HG02642 (cell line): ENCODE measurements at regions not wholly inside any gene's neighbourhood (a gene's known extent, or its start where the extent isn't known, plus 50 kb on each side); places are given as distances from the start of the nearest gene placed in this dataset.

ENCODE experiments used
- ATAC-seq: cut with Tn5 transposase; IDR thresholded peaks from one replicate; pipeline ENCODE4 v1.9.1; 2021; ENCODE audit warnings: mild to moderate bottlenecking; ENCODE audit not compliant: unreplicated experiment, poor library complexity

DNA sequence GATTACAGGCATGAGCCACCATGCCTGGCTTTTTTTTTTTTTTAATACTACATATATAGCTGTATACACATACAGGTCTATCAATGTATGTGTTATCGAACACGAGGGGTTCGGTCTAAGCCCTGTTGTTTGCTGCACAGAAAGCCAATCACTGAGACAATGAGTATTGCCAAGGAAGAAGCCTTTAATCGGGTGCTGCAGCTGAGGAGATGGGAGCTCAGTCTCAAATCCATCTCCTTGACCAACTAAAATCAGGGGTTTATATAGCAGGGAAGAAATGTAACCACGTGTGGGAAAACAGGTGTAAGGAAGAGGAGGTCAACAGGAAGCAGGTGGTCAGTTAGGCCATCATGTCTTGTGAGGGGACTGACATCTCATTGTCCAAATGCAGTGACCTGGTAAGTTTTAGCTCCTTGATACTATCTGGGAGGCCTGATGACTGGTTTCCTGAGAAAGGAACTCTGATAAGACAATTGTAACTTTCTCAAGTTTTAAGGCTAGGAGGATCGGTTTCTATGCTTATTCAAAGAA is 80.9 kb upstream of the MAP1LC3B2 start:
- ATAC-seq, result no peak

DNA sequence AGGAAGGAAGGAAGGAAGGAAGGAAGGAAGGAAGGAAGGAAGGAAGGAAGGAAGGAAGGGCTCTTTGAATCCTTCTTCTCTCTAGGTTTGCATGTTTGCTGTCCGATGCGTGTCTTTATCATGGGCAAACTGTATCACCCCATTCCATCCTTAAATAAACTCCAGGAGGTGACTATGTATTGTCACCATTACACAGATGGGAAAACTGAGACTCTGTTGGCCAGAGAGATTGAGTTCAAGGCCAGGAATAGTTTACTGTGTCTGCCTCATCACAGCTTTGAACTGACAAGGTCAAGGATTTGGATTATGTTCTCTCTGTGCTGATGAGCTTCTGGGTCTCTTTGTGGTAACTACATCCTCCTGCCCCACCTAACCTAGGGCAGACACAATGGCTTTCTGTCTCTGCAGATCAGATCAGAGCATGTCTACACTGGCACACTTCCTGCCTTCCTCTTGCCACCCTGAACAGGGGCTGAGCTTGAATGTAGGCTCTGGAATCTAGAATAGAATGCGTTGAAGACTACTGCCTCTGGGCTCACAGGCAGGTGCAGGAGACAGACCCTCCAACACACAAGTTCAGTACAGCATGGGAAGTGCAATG is 78.9 kb upstream of the MAP1LC3B2 start:
- no peak for ATAC-seq

DNA sequence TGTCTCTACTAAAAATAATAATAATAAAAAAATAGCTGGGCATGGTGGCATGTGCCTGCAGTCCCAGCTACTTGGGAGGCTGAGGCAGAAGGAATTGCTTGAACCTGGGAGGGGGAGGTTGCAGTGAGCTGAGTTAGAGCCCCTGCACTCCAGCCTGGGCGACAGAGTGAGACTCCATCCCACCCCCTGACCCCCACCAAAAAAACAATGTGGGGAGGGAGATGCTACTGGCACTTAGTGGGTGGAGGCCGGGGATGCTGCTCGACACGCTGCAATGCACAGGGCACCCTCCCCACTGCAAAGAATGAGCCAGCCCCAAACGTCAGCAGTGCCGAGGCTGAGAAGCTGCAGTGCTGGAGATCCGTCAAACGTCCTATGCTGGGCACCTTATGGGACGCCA is 77.5 kb upstream of the MAP1LC3B2 start:
- ATAC-seq, result no peak

DNA sequence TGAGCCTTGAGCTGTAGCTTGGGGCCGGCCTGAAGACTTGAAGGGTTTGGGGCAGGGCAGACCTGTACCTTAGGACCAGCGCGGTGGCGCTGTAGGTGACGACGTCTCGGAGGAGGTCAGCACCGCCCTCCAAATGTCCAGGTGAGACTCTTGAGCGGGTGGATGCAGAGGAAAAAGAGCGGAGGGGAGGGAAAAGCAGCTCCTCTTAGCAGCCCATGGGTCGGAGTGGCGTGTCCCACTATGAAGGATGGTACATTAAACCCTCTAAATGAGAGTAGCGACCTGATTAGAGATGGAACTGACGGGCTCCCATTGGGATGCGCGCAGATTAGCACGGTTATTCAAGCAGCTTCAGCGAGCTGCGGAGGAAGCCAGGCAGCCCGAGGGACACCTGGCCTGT is 77.0 kb upstream of the MAP1LC3B2 start:
- ATAC-seq, result no peak

DNA sequence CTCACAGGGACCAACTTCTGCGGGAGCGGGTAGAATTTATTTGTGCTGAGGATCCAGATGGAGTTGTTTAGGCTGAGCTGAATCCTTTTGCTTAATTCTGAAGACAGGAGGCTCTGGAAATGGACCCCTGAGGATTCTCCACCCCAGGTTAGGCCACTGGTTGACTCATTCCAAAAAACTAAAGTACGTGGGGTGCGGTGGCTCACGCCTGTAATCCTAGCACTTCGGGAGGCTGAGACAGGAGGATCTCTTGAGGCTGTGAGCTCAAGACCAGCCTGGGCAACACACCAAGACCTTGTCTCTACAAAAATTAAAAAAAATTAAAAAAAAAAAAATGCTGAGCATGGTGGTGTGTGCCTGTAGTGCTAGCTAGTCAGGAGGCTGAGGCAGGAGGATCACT is 76.3 kb upstream of the MAP1LC3B2 start:
- ATAC-seq, result no peak

DNA sequence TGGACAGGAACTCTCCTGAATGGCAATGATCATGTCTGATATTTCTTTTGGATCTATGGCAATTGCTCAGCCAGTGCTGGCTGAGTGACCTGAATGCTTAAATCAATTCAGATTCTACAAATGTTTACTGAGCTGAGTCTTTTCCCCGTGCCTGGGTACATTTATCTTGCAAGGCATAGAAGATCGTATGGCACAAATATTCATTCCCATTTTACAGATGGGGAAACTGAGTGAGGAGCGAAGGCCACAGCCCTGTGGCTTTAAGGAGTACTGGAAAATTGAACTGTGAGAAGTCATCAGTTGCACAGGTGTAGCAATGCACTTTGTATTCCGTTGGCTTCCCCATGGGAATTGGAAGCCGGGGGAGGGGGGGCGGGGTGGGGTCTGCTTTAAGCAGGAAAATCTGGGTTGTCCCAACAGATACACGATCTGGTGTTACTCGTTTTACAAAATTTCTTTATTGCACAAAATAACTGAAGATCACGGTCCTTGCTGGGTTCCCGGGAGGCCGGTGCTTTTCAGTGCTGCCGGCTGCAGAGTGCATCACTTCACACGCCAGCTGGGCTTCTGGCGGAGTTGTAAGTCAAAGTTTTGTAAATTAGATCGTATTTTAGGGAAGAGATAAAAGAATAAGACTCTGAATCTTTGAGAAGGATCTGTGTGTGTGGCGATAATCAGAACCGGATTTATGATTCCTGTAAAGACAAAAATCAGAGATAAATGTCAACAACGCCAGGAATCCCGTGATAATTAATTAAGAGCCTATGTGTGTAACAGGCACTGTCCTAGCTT is 75.0 kb upstream of the MAP1LC3B2 start:
- no peak for ATAC-seq

DNA sequence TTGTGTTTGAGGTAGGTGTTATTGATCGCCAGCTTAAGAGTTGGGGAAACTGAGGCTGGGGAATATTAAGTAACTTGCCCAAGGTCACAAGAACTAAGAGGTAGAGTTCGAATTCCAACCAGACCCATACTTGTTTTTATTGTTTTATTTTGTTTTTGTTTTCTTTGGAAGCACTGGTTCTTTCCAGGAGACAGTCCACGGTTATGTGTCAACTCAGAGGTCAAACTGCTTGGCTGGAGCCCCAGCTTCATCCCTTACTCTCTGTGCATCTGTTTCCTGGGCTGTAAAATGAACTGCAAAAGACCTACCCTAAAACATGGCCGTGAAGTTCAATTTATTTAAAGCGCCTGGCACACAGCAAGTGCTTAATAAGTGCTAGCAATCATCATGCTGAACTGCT is 74.4 kb upstream of the MAP1LC3B2 start:
- no peak for ATAC-seq

DNA sequence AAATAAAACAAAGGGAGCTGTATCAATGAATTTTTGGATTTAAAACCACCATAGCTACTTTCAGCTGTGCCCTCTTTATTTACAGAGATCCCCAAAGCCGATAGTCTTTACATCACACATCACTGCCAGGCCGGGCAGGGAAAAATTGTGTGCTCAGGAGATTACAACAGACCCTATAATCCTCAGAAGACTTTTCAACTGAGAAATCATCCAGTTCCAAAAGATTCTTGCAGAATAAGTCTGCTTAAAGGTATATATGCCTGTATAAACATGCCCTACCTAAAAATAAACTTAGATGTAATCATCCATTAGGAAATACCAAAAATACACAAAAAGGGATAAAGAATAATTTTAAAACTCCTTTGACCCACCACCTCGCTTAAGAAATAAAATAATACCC is 70.1 kb upstream of the MAP1LC3B2 start:
- ATAC-seq, result no peak

DNA sequence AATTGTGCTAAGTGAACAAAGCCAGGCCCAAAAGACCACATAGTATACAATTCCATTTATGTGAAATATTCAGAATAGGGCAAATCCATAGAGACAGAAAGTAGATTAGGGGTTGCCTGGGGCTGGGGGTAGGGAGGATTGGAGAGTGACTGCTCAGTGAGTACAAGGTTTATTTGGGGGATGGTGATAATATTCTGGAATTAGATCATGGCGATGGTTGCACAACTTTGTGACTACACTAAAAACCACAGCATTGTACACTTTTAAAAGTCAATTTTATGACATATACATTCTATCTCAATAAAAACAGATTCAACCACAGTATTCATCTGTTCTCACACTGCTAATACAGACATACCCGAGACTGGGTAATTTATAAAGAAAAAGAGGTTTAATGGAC is 68.7 kb upstream of the MAP1LC3B2 start:
- no peak for ATAC-seq

DNA sequence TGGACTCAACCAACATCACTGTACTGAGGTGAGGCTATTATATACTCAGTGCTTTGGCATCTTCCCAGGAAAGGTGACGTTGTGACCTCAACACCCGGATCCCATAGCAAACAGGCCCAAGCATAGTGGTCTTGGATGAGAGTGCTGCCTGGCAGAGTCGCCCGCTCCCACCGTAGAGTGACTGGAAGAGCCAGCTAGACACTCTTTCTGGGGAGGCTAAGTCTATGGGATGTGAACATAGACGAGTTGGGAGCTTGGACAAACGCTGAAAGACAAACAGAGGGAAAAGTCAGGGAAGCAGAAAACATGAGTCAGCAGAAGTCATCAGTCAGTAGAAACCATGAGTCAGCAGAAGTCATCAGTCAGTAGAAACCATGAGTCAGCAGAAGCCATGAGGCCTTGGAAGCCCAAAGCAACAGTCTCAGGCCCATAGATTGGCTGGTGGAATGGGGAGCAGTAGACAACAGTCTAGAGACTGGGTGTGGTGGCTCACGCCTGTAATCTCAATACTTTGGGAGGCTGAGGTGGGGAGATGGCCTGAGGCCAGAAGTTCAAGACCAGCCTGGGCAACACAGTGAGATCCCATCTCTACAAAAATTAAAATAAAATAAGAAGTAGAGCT is 66.4 kb upstream of the MAP1LC3B2 start:
- ATAC-seq, result no peak

DNA sequence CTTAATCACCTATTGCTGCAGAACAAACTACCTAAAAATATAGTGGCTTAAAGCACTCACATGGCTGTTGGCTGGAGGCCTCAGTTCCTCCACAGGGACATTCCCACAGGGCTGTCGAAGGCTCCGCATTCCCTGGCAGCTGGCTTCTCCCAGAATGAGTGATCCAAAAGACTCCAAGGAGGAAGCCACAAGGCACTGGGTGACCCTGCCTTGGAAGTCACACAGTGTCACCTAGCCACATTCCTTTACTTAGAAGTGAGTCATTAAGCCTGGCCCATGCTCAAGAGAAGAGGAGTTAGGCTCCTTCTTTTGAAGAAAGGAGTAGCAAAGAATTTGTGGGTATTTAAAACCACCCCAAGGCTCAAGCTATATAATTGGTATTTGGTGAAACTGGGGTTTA is 63.9 kb upstream of the MAP1LC3B2 start:
- no peak for ATAC-seq

DNA sequence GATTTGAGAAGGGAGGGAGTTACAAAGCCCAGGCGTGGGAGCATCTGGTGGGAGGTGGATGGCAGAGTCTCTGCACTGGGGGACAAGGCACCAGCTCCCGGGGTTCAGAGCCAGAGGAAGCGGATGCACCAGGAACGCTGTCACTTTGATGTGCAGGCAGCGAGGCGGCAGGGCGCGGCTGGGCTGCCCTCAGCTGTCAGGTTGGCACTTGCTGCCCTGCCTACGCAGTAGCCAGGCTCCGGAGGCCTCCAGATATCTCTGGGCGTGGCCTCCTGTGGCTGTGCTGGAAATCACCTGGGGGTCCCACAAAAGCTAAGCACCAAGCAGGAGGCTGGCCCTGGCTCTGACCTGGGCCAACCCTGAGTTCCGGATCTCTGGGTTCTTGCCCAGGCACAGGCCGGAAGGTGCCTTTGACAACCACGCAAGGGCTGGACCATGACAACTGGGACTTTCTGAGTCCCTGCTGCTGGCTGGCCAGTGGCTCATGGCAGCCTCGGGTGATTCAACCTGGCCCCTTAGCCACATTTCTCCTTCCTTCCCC is 62.1 kb upstream of the MAP1LC3B2 start:
- ATAC-seq, result no peak

DNA sequence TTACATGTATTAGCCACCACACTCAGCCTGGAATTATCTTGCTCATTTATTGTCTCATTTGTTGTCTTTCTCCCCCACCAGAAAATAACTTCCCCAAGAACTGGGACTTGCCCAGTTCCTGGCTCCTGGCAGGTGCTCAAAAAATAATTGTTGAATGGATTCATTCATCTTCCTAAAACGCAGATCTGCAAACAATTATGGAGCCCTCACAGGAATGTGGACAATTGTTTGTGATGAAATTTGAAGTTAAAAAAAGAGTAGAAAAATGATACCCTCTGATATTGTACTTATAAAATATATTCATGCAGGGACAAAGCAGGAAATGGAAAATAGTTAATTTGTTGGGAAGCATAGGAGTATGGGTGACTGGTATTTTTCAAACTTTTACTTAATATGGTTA is 60.7 kb upstream of the MAP1LC3B2 start:
- ATAC-seq, result no peak

DNA sequence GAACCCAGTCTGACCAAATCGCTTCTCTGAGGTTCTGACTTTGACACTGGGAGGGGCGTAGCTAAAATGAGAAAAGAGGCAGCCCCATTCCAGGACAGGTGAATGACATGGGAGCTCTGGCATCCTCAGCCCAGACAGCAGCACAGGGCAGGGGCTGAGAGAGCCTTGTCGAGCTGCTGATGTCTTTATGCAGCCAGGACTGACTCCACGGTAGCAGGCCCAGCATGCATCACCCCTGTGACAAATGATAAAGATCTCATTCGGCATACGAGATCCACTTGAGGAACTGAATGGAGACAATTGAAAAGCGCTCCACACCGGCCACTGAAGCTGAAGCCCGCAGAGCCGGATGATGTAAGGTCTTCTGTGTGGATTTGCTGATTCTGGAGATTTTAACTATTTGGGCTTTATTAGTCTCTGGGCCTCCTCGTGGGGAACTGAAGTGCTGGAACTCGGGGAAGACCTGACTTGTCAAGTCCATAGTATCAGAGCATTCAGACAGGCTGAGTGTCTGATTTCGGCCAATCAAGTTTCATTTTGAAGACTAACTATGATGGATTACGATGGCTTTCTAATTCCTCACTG is 56.9 kb upstream of the MAP1LC3B2 start:
- no peak for ATAC-seq

DNA sequence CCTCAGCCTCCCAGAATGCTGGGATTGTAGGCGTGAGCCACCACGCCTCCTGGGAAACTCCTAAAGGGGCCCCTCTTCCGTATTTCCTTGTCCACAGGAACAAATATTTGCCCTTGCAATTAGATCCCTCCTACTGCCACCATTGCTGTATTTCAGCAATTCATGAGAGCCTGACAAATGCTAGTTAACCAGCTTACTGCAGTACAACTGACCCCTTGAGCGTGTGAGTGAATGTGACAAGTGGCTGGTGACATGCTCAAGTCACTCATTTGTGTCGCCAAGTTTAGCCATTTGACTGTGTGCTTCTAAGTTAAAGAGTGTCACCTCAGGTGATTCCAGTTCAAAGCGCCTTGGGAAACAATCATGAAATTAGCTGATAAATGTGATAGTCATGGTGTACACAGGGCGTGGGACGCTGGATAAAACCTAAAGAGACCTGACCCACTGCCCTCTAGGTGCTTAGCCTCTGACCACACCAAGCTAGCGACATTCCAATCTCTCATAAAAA is 56.1 kb upstream of the MAP1LC3B2 start:
- no peak for ATAC-seq

DNA sequence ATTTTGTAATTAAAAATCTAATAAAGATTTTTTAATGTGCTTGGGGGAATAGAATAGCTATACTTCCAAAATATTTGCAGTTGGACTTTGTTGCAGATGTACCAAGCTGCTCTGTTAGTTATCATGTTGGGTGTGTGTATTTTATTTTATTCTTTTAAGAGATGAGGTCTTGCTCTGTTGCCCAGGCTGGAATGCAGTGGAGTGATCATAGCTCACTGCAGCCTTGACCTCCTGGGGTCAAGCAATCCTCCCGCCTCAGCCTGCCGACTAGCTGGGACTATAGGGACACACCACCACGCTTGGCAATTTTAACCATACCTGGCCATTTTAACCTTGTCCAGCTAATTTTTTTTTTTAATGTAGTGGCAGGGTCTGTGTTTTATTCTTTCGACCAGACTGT is 54.7 kb upstream of the MAP1LC3B2 start:
- no peak for ATAC-seq

DNA sequence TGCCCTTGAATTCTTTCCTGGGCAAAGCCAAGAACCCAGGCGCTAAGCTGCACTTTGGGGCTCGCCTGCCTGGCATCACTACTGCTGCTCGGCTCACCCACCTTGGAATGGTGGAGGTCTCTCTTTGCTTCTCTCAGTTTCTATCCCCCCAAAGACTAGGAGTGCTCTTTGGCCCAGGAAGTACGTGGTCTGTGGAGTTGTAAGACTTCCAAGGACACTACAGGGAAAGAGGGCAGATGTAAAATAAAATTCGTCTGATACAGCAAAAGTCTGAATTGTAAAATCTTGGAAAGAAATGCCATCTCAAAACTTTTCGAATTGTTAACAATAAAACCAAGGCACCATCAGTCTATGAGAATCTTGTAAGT is 52.5 kb upstream of the MAP1LC3B2 start:
- no peak for ATAC-seq

DNA sequence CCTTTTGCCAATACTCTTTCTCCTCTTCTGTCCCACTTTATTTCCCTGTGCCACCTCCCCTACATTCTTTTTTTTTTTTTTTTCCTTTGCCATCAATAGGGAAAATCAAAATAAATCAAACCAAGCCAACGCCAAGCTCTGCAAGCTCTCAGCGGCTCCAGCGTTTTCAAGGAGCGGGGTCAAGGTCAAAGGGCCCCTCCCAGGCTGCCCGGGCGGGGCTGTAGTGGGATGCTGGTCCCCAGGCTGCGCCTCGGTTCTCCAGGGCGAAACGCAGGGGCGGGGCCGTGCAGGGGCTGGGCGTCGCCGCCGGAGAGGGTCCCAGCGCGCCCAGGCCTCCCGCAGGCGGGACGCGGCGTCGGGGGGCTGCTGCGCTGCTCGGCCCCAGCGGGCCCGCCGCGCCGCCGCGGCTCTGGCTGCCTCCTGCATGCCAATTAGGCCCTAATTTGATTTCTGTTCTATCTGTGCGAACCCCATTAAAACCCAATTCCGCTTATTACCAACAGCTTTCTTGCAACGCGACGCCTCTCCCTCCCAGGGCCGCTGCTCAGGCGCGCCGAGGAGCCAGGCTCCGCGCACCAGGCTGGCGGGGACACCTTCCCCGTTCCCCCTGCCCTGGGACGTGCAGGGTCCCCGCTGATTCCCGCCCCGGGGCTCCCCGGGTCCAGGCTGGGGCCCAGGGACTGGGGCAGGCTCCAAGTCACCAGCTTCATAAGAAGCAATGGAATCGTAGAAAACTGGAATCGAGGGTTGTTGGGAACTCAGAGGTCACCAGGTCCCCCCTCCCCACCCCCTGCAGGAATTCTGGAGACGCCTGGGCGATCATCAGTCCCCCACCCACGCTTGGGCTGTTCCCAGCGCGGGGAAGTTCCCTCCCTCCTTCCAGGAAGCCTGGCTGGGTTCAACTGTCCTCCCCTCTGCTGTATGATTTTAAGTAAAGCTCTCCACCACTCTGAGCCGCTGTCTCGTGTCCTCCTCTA is 50.7 kb upstream of the MAP1LC3B2 start:
- ATAC-seq, result no peak
